ENCODE measurements at regions not wholly inside any gene's neighbourhood (a gene's known extent, or its start where the extent isn't known, plus 50 kb on each side); places are given as distances from the start of the nearest gene placed in this dataset.

GRCh38 chr3:64443546-64444381 is 218.5 kb upstream of the PRICKLE2 start:
- intact Hi-C loops (cut with DNase I) = no loop called here
- no peaks in the 10 kb centered on the region for H3K9me3 ChIP-seq
- H3K27me3 ChIP-seq = peaks cover 0 to 9% of the 10 kb centered on the region in 2 donors
- H3K27ac ChIP-seq = no peak overlapping the region
- WGBS (ENCODE audit: insufficient coverage, low coverage, low lambda C conversion rate, missing lambda C conversion rate) = 47% methylated on average over 16 of the region's 16 CpGs
- DNase-seq (no peak), ATAC-seq (no peak)
- H3K4me1 ChIP-seq = peaks cover 0 to 9% (median 0%) of the 10 kb centered on the region in 4 donors
- TF ChIP-seq POLR2A (IDR thresholded peaks at IDR 0.05) (no peak), CTCF (IDR thresholded peaks at IDR 0.05) (no peak)
- no peaks in the 10 kb centered on the region for H3K36me3 ChIP-seq
- H3K4me3 ChIP-seq = no peak overlapping the region

GRCh38 chr3:64441861-64442260 is 216.6 kb upstream of the PRICKLE2 start:
- H3K36me3 ChIP-seq = no peaks in the 10 kb centered on the region
- no peak overlapping the region for H3K27ac ChIP-seq
- no peak for ATAC-seq
- DNase-seq = no peak
- H3K4me3 ChIP-seq = no peak overlapping the region
- intact Hi-C loops (cut with DNase I) = no loop called here
- H3K4me1 ChIP-seq = peaks cover 0 to 9% (median 0%) of the 10 kb centered on the region in 4 donors
- no peaks in the 10 kb centered on the region for H3K9me3 ChIP-seq
- H3K27me3 ChIP-seq = peaks cover 0 to 9% of the 10 kb centered on the region in 2 donors
- WGBS (ENCODE audit: insufficient coverage, low coverage, low lambda C conversion rate, missing lambda C conversion rate) = 23% methylated on average over 6 of the region's 6 CpGs
- TF ChIP-seq POLR2A (IDR thresholded peaks at IDR 0.05) = no peak

GRCh38 chr3:64440498-64440897 is 215.2 kb upstream of the PRICKLE2 start:
- H3K9me3 ChIP-seq = no peaks in the 10 kb centered on the region
- H3K27ac ChIP-seq = no peak overlapping the region
- no peak for ATAC-seq
- H3K36me3 ChIP-seq = no peaks in the 10 kb centered on the region
- TF ChIP-seq CTCF (IDR thresholded peaks at IDR 0.05) (no peak), POLR2A (IDR thresholded peaks at IDR 0.05) (no peak)
- peaks cover 0 to 9% (median 0%) of the 10 kb centered on the region in 4 donors for H3K4me1 ChIP-seq
- peaks cover 0 to 9% of the 10 kb centered on the region in 2 donors for H3K27me3 ChIP-seq
- H3K4me3 ChIP-seq = no peak overlapping the region
- 70% methylated on average over 3 of the region's 4 CpGs for WGBS (ENCODE audit: insufficient coverage, low coverage, low lambda C conversion rate, missing lambda C conversion rate)
- no peak for DNase-seq
- intact Hi-C loops (cut with DNase I) = no loop called here

GRCh38 chr3:64438812-64439211 is 213.5 kb upstream of the PRICKLE2 start:
- Histone ChIP-seq H3K9me3 (no peaks in the 10 kb centered on the region), H3K4me3 (no peak overlapping the region), H3K4me1 (no peaks in the 10 kb centered on the region), H3K27me3 (no peaks in the 10 kb centered on the region), H3K36me3 (no peaks in the 10 kb centered on the region), H3K27ac (no peak overlapping the region)
- no peak for DNase-seq
- intact Hi-C loops (cut with DNase I) = no loop called here
- ATAC-seq = no peak
- no peak for TF ChIP-seq CTCF (IDR thresholded peaks at IDR 0.05)
- no peak for TF ChIP-seq POLR2A (IDR thresholded peaks at IDR 0.05)
- WGBS (ENCODE audit: insufficient coverage, low coverage, low lambda C conversion rate, missing lambda C conversion rate) = 35% methylated on average over 7 of the region's 7 CpGs

- TF ChIP-seq POLR2A (IDR thresholded peaks at IDR 0.05) = no peak
- TF ChIP-seq CTCF (IDR thresholded peaks at IDR 0.05) = no peak
- intact Hi-C loops (cut with DNase I) = no loop called here
- WGBS (ENCODE audit: insufficient coverage, low coverage, low lambda C conversion rate, missing lambda C conversion rate) = 18% methylated on average over 1 of the region's 1 CpG
- H3K4me1 ChIP-seq = no peaks in the 10 kb centered on the region
- DNase-seq = no peak
- no peaks in the 10 kb centered on the region for H3K9me3 ChIP-seq
- H3K36me3 ChIP-seq = no peaks in the 10 kb centered on the region
- no peaks in the 10 kb centered on the region for H3K27me3 ChIP-seq
- no peak overlapping the region for H3K4me3 ChIP-seq
- no peak overlapping the region for H3K27ac ChIP-seq
- no peak for ATAC-seq
These were observed 212.8 kb upstream of the PRICKLE2 start for GRCh38 chr3:64438066-64438465.
